Mammary epithelial cell (primary cell): ENCODE measurements at regions not wholly inside any gene's neighbourhood (a gene's known extent, or its start where the extent isn't known, plus 50 kb on each side); places are given as distances from the start of the nearest gene placed in this dataset.

Experiments used
- EZH2 ChIP-seq: IDR thresholded peaks from 2 replicates; pipeline ENCODE4 v1.6.1; 2012; ENCODE audit warnings: low read length, inconsistent platforms, borderline replicate concordance
- TF ChIP-seq, protein P1 (sequence below), 2 donors: IDR thresholded peaks in 1 of 2; conservative IDR thresholded peaks in 1 of 2; 2 replicates each; pipeline ENCODE4 v1.5.1; 2011 to 2012; ENCODE audit warnings: inconsistent platforms in 2 of 2, low read length in 2 of 2, mild to moderate bottlenecking in 2 of 2, control low read depth in 1 of 2, low read depth in 1 of 2; ENCODE audit not compliant: insufficient read depth in 1 of 2; ENCODE audit errors: extremely low read depth in 1 of 2

DNA sequence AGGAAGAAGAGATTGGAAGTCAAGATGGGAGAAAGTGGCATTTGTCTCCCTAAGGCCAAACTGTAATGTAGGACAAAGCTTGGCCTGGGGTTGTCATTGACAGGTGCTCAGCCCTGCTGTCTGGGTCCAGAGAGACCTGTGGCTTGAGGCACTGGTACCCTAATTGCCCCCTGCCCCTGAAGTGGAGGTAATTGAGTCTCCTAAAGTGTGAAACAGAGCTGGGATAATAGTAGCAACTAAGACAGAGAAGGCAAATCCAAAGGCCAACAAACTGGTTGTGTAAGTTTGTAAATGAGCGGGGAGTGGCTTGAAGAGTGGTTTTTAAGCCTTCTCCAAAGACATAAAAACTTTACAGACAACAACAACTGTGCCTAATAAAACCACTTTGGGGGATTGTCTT, 264.2 kb upstream of the ROPN1 start:
- TF ChIP-seq, protein P1, sequence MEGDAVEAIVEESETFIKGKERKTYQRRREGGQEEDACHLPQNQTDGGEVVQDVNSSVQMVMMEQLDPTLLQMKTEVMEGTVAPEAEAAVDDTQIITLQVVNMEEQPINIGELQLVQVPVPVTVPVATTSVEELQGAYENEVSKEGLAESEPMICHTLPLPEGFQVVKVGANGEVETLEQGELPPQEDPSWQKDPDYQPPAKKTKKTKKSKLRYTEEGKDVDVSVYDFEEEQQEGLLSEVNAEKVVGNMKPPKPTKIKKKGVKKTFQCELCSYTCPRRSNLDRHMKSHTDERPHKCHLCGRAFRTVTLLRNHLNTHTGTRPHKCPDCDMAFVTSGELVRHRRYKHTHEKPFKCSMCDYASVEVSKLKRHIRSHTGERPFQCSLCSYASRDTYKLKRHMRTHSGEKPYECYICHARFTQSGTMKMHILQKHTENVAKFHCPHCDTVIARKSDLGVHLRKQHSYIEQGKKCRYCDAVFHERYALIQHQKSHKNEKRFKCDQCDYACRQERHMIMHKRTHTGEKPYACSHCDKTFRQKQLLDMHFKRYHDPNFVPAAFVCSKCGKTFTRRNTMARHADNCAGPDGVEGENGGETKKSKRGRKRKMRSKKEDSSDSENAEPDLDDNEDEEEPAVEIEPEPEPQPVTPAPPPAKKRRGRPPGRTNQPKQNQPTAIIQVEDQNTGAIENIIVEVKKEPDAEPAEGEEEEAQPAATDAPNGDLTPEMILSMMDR (conservative IDR thresholded peaks at IDR 0.05 in 1 of 2, IDR thresholded peaks at IDR 0.05 in 1 of 2; ENCODE audit: extremely low read depth in 1 of 2, insufficient read depth in 1 of 2, low read depth in 1 of 2, low read length in 2 of 2), result no peak
- TF ChIP-seq EZH2, result no peak
